ENCODE measurements at regions not wholly inside any gene's neighbourhood (a gene's known extent, or its start where the extent isn't known, plus 50 kb on each side); places are given as distances from the start of the nearest gene placed in this dataset.

GRCh38 chr4:149065753-149066152 lies 623.5 kb upstream of the NR3C2 start:
- no peak for TF ChIP-seq CTCF (IDR thresholded peaks at IDR 0.05)
- no peak for TF ChIP-seq POLR2A (IDR thresholded peaks at IDR 0.05)

All from esophagus squamous epithelium (tissue), 4 donors.